Trophoblast cell (in vitro differentiated cells and primary cell): ENCODE measurements at regions not wholly inside any gene's neighbourhood (a gene's known extent, or its start where the extent isn't known, plus 50 kb on each side); places are given as distances from the start of the nearest gene placed in this dataset.

Experiments
- DNase-seq, 2 donors: peaks; one replicate each; pipeline ENCODE4 v3.0.0-alpha.2; 2016
- H2AFZ ChIP-seq: 2 replicates; pipeline ENCODE4 v1.6.1; 2013; ENCODE audit warnings: low read length, moderate library complexity, mild to moderate bottlenecking; ENCODE audit not compliant: insufficient read depth, poor library complexity
- H2AK5ac ChIP-seq: 2 replicates; pipeline ENCODE4 v1.6.1; 2013; ENCODE audit warnings: mild to moderate bottlenecking, low read length
- H2BK120ac ChIP-seq: 2 replicates; pipeline ENCODE4 v1.6.1; 2013; ENCODE audit warnings: low read length, mild to moderate bottlenecking, moderate library complexity; ENCODE audit not compliant: insufficient read depth, poor library complexity
- H2BK12ac ChIP-seq: 2 replicates; pipeline ENCODE4 v1.6.1; 2013; ENCODE audit warnings: mild to moderate bottlenecking, low read length, moderate library complexity
- H2BK5ac ChIP-seq: 2 replicates; pipeline ENCODE4 v1.6.1; 2013; ENCODE audit warnings: low read length, low read depth, moderate library complexity, mild to moderate bottlenecking; ENCODE audit not compliant: poor library complexity
- H3K14ac ChIP-seq: 2 replicates; pipeline ENCODE4 v1.6.1; 2013; ENCODE audit warnings: mild to moderate bottlenecking, low read length
- H3K18ac ChIP-seq: 2 replicates; pipeline ENCODE4 v1.6.1; 2013; ENCODE audit warnings: mild to moderate bottlenecking, low read length
- H3K23ac ChIP-seq: 2 replicates; pipeline ENCODE4 v1.6.1; 2013; ENCODE audit warnings: low read length
- H3K27ac ChIP-seq: 2 replicates; pipeline ENCODE4 v1.5.1; 2013; ENCODE audit warnings: low read depth, mild to moderate bottlenecking, inconsistent platforms, low read length, moderate library complexity
- H3K27me3 ChIP-seq: 2 replicates; pipeline ENCODE4 v1.6.1; 2013; ENCODE audit warnings: inconsistent platforms, mild to moderate bottlenecking, low read length, moderate library complexity; ENCODE audit not compliant: insufficient read depth
- H3K36me3 ChIP-seq, 2 experiments: 1 replicate in 1 of 2; 2 replicates in 1 of 2; pipeline ENCODE4 v1.6.1; 2013; ENCODE audit warnings: low read length in 2 of 2, mild to moderate bottlenecking in 2 of 2, moderate library complexity in 1 of 2; ENCODE audit not compliant: insufficient read depth in 2 of 2, control insufficient read depth in 1 of 2
- H3K4ac ChIP-seq: 2 replicates; pipeline ENCODE4 v1.6.1; 2013; ENCODE audit warnings: low read depth, mild to moderate bottlenecking, low read length, moderate library complexity
- H3K4me1 ChIP-seq, 2 experiments: 1 replicate in 1 of 2; 2 replicates in 1 of 2; pipeline ENCODE4 v1.6.1; 2013; ENCODE audit warnings: low read length in 2 of 2, mild to moderate bottlenecking in 2 of 2, moderate library complexity in 1 of 2; ENCODE audit not compliant: insufficient read depth in 2 of 2, control insufficient read depth in 1 of 2
- H3K4me2 ChIP-seq: 2 replicates; pipeline ENCODE4 v1.6.1; 2013; ENCODE audit warnings: inconsistent platforms, mild to moderate bottlenecking, low read length, moderate library complexity
- H3K4me3 ChIP-seq: 2 replicates; pipeline ENCODE4 v1.5.1; 2013; ENCODE audit warnings: mild to moderate bottlenecking, low read depth, low read length, inconsistent platforms
- H3K79me1 ChIP-seq: one replicate; pipeline ENCODE4 v1.6.1; 2013; ENCODE audit warnings: low read length
- H3K79me2 ChIP-seq: 2 replicates; pipeline ENCODE4 v1.6.1; 2013; ENCODE audit warnings: low read length, mild to moderate bottlenecking; ENCODE audit not compliant: control insufficient read depth, insufficient read depth, poor library complexity
- H3K9ac ChIP-seq: 2 replicates; pipeline ENCODE4 v1.6.1; 2013; ENCODE audit warnings: mild to moderate bottlenecking, low read length
- H3K9me3 ChIP-seq: 2 replicates; pipeline ENCODE4 v1.6.1; 2013; ENCODE audit warnings: low read depth, mild to moderate bottlenecking, control low read depth, inconsistent platforms, low read length; ENCODE audit not compliant: insufficient read depth
- H4K12ac ChIP-seq: 2 replicates; pipeline ENCODE4 v1.6.1; 2013; ENCODE audit warnings: low read depth, mild to moderate bottlenecking, low read length, moderate library complexity
- H4K8ac ChIP-seq: 2 replicates; pipeline ENCODE4 v1.6.1; 2013; ENCODE audit warnings: low read depth, mild to moderate bottlenecking, low read length, moderate library complexity
- H4K91ac ChIP-seq: one replicate; pipeline ENCODE4 v1.6.1; 2013; ENCODE audit warnings: low read depth, mild to moderate bottlenecking, low read length, moderate library complexity
- WGBS: extraction: QIAGEN DNeasy Blood & Tissue Kit; methylation state at CpG from one replicate; pipeline ENCODE4 v1.1.7; 2013; ENCODE audit warnings: missing lambda C conversion rate; ENCODE audit not compliant: insufficient read length, insufficient coverage; ENCODE audit errors: extremely low coverage; 5-methylcytosine and 5-hydroxymethylcytosine counted together

DNA sequence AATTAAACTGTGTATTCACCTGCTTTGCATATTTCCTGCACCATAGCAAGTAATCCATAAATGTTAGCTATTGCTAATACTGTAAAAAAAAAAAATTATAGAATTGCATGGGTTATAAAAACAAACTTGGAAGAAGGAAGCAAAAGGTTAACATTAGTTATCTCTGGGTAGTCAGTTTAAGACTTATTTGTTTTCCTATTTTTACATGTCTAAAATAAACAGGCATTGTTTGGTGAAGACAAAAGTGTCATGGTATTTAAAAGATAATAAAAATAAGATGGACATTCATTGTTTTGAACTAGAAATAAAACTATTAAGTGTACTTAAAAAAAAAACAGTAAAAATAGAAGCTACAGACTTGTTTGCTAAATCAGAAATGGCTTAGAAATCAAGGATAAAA, 313.8 kb downstream of the SOX9 start:
- H3K4me3 ChIP-seq, result no peak overlapping the region
- H3K18ac ChIP-seq, result no peak overlapping the region
- H3K4ac ChIP-seq, result no peak overlapping the region
- no peak overlapping the region for H3K4me2 ChIP-seq
- H3K9ac ChIP-seq, result no peak overlapping the region
- H2BK12ac ChIP-seq, result no peak overlapping the region
- no peak overlapping the region for H2AFZ ChIP-seq
- H3K27ac ChIP-seq, result no peak overlapping the region
- no peak overlapping the region for H2BK5ac ChIP-seq
- H4K12ac ChIP-seq, result no peak overlapping the region
- no peak overlapping the region for H3K23ac ChIP-seq
- peaks cover 6 to 9% of the 10 kb centered on the region in 2 experiments for H3K4me1 ChIP-seq
- no peak for DNase-seq
- H2AK5ac ChIP-seq, result no peak overlapping the region
- H4K8ac ChIP-seq, result no peak overlapping the region
- H3K79me2 ChIP-seq, result no peaks in the 10 kb centered on the region
- H3K14ac ChIP-seq, result no peak overlapping the region
- H4K91ac ChIP-seq, result no peak overlapping the region
- no peaks in the 10 kb centered on the region for H3K9me3 ChIP-seq
- H3K36me3 ChIP-seq, result peaks cover 0 to 2% of the 10 kb centered on the region in 2 experiments
- peaks cover 3% of the 10 kb centered on the region for H3K79me1 ChIP-seq
- no peaks in the 10 kb centered on the region for H3K27me3 ChIP-seq
- no peak overlapping the region for H2BK120ac ChIP-seq

- no peak overlapping the region for H4K12ac ChIP-seq
- peak; percentile 93 to 94 for DNase-seq
- no peak overlapping the region for H3K4me3 ChIP-seq
- H3K23ac ChIP-seq, result no peak overlapping the region
- peak overlapping the region; percentile 58 for H2BK5ac ChIP-seq
- H2BK120ac ChIP-seq, result peak overlapping the region; percentile 76
- no peak overlapping the region for H3K9ac ChIP-seq
- H3K9me3 ChIP-seq, result peaks cover 2% of the 10 kb centered on the region
- H3K4me1 ChIP-seq, result peaks cover 6 to 9% of the 10 kb centered on the region in 2 experiments
- peak overlapping the region; percentile 29 for H2BK12ac ChIP-seq
- H3K79me2 ChIP-seq, result no peaks in the 10 kb centered on the region
- peak overlapping the region; percentile 72 for H4K91ac ChIP-seq
- peaks cover 3% of the 10 kb centered on the region for H3K79me1 ChIP-seq
- no CpG with 5 or more reads among the region's 9 CpGs for WGBS
- H3K14ac ChIP-seq, result peak overlapping the region; percentile 53
- H3K4me2 ChIP-seq, result peak overlapping the region; percentile 4
- peak overlapping the region; percentile 39 for H2AK5ac ChIP-seq
- H2AFZ ChIP-seq, result no peak overlapping the region
- no peaks in the 10 kb centered on the region for H3K27me3 ChIP-seq
- H3K18ac ChIP-seq, result peak overlapping the region; percentile 56
- peak overlapping the region; percentile 17 for H4K8ac ChIP-seq
- H3K4ac ChIP-seq, result peak overlapping the region; percentile 28
- peaks cover 0 to 2% of the 10 kb centered on the region in 2 experiments for H3K36me3 ChIP-seq
- no peak overlapping the region for H3K27ac ChIP-seq
Measured at GRCh38 chr17:72434991-72435618, 314.3 kb downstream of the SOX9 start.

DNA sequence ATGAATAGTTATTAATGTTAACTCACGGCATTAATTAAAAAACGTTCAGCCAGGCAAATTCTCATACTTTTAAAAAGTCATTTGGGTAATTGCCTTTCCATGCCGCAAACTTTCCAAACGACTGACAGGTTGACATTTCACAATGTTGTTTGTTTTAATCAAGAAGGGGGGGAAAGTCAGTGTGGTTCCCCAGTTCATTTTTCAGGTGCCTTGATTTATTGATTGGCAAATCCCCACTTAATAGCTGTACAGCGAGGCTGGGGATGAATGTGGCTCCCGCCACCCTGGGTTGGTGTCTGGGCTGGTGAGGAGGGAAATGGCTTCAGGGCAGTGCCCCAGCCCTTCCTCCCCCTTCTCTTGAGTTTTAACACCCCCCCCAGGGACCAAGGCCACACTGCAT, 318.0 kb downstream of the SOX9 start:
- H3K9me3 ChIP-seq, result peaks cover 2% of the 10 kb centered on the region
- H2AFZ ChIP-seq, result no peak overlapping the region
- H4K8ac ChIP-seq, result no peak overlapping the region
- H3K4me1 ChIP-seq, result peaks cover 6 to 11% of the 10 kb centered on the region in 2 experiments
- no peak overlapping the region for H4K12ac ChIP-seq
- no peak overlapping the region for H3K23ac ChIP-seq
- no peak overlapping the region for H3K4me3 ChIP-seq
- no peak overlapping the region for H2BK5ac ChIP-seq
- no peak for DNase-seq
- H3K4me2 ChIP-seq, result no peak overlapping the region
- no peak overlapping the region for H2BK12ac ChIP-seq
- H2BK120ac ChIP-seq, result no peak overlapping the region
- H3K4ac ChIP-seq, result no peak overlapping the region
- H3K9ac ChIP-seq, result no peak overlapping the region
- no peak overlapping the region for H3K14ac ChIP-seq
- no peak overlapping the region for H4K91ac ChIP-seq
- no peak overlapping the region for H2AK5ac ChIP-seq
- no CpG with 5 or more reads among the region's 6 CpGs for WGBS
- no peak overlapping the region for H3K18ac ChIP-seq
- peaks cover 0 to 2% of the 10 kb centered on the region in 2 experiments for H3K36me3 ChIP-seq
- H3K79me2 ChIP-seq, result no peaks in the 10 kb centered on the region
- H3K27me3 ChIP-seq, result no peaks in the 10 kb centered on the region
- H3K27ac ChIP-seq, result no peak overlapping the region
- peaks cover 3% of the 10 kb centered on the region for H3K79me1 ChIP-seq

GRCh38 chr17:72439893-72440502, 319.2 kb downstream of the SOX9 start:
- WGBS, result no CpG with 5 or more reads among the region's 12 CpGs
- H3K79me1 ChIP-seq, result peaks cover 3% of the 10 kb centered on the region
- no peak for DNase-seq
- no peak overlapping the region for H3K9ac ChIP-seq
- H3K23ac ChIP-seq, result no peak overlapping the region
- no peak overlapping the region for H2BK12ac ChIP-seq
- no peak overlapping the region for H2BK5ac ChIP-seq
- H3K4me2 ChIP-seq, result no peak overlapping the region
- H3K36me3 ChIP-seq, result peaks cover 0 to 2% of the 10 kb centered on the region in 2 experiments
- H2AFZ ChIP-seq, result no peak overlapping the region
- H3K27ac ChIP-seq, result no peak overlapping the region
- no peak overlapping the region for H4K12ac ChIP-seq
- H3K18ac ChIP-seq, result no peak overlapping the region
- H3K4me1 ChIP-seq, result peaks cover 6 to 11% of the 10 kb centered on the region in 2 experiments
- no peak overlapping the region for H4K91ac ChIP-seq
- H4K8ac ChIP-seq, result no peak overlapping the region
- no peak overlapping the region for H3K4me3 ChIP-seq
- H3K14ac ChIP-seq, result no peak overlapping the region
- no peaks in the 10 kb centered on the region for H3K27me3 ChIP-seq
- H3K4ac ChIP-seq, result no peak overlapping the region
- H3K9me3 ChIP-seq, result peaks cover 2% of the 10 kb centered on the region
- H2BK120ac ChIP-seq, result no peak overlapping the region
- no peaks in the 10 kb centered on the region for H3K79me2 ChIP-seq
- H2AK5ac ChIP-seq, result no peak overlapping the region
